Esophagus (tissue), 2 donors: ENCODE measurements at regions not wholly inside any gene's neighbourhood (a gene's known extent, or its start where the extent isn't known, plus 50 kb on each side); places are given as distances from the start of the nearest gene placed in this dataset.

ENCODE experiments used
- H3K27ac ChIP-seq, 2 donors: one replicate each; pipeline ENCODE4 v1.5.1; 2013; ENCODE audit warnings: low read depth in 2 of 2, mild to moderate bottlenecking in 2 of 2, inconsistent platforms in 1 of 2, low read length in 1 of 2, moderate library complexity in 1 of 2
- H3K27me3 ChIP-seq, 2 donors: one replicate each; pipeline ENCODE4 v1.6.1; 2013; ENCODE audit warnings: low read length in 2 of 2, control low read depth in 1 of 2, mild to moderate bottlenecking in 1 of 2; ENCODE audit not compliant: insufficient read depth in 2 of 2, control insufficient read depth in 1 of 2
- H3K36me3 ChIP-seq, 2 donors: one replicate each; pipeline ENCODE4 v1.6.1; 2013; ENCODE audit warnings: low read length in 1 of 2; ENCODE audit not compliant: control insufficient read depth in 2 of 2, insufficient read depth in 2 of 2
- H3K4me1 ChIP-seq, 2 donors: one replicate each; pipeline ENCODE4 v1.6.1; 2013; ENCODE audit warnings: low read length in 1 of 2; ENCODE audit not compliant: control insufficient read depth in 2 of 2, insufficient read depth in 2 of 2
- H3K4me3 ChIP-seq, 2 donors: one replicate each; pipeline ENCODE4 v1.5.1; 2013; ENCODE audit warnings: low read length in 2 of 2, mild to moderate bottlenecking in 2 of 2, low read depth in 1 of 2, moderate library complexity in 1 of 2
- H3K9me3 ChIP-seq, 2 donors: one replicate each; pipeline ENCODE4 v1.6.1; 2013; ENCODE audit warnings: mild to moderate bottlenecking in 2 of 2, low read depth in 1 of 2, low read length in 1 of 2, moderate library complexity in 1 of 2; ENCODE audit not compliant: control insufficient read depth in 2 of 2, insufficient read depth in 1 of 2
- WGBS, 2 donors: extraction: QIAGEN DNeasy Blood & Tissue Kit; methylation state at CpG; one replicate each; pipeline ENCODE4 v1.1.7; 2013; 5-methylcytosine and 5-hydroxymethylcytosine counted together
- donor health status: healthy with polysubstance abuse.
- donor health status: Bipolar disorder and iron deficiency.

- Histone ChIP-seq H3K9me3 (no peaks in the 10 kb centered on the region), H3K4me3 (no peak overlapping the region), H3K27me3 (no peaks in the 10 kb centered on the region), H3K27ac (no peak overlapping the region), H3K36me3 (no peaks in the 10 kb centered on the region), H3K4me1 (no peaks in the 10 kb centered on the region)
Measured at GRCh38 chr2:18641823-18642222, 52.5 kb upstream of the NT5C1B start.

- Histone ChIP-seq H3K4me3 (no peak overlapping the region), H3K36me3 (no peaks in the 10 kb centered on the region), H3K27me3 (no peaks in the 10 kb centered on the region), H3K27ac (no peak overlapping the region), H3K9me3 (no peaks in the 10 kb centered on the region), H3K4me1 (no peaks in the 10 kb centered on the region)
- WGBS, 2 donors = 84 to 88% methylated on average over 8 of the region's 8 CpGs
Measured at GRCh38 chr2:18639756-18640453, 50.5 kb upstream of the NT5C1B start.
